RWPE2 (cell line): ENCODE measurements at regions not wholly inside any gene's neighbourhood (a gene's known extent, or its start where the extent isn't known, plus 50 kb on each side); places are given as distances from the start of the nearest gene placed in this dataset.
A peak's percentile ranks its signal among the peaks of the same experiment; 100 is the strongest.

Experiments used
- ATAC-seq: fragments of 200-7000 bp; cut with Tn5 transposase; 3 replicates; pipeline ENCODE4 v1.9.1; 2021; ENCODE audit warnings: low read depth
- DNase-seq: peaks from one replicate; pipeline ENCODE4 v3.0.0-alpha.2; 2020; ENCODE audit warnings: low spot score
- H3K27ac ChIP-seq: fragments of 450-650 bp; 2 replicates; pipeline ENCODE4 v1.5.1; 2017; ENCODE audit warnings: mild to moderate bottlenecking; ENCODE audit not compliant: poor library complexity, severe bottlenecking
- H3K27me3 ChIP-seq: fragments of 250-450 bp; sonication (Bioruptor Pico); 2 replicates; pipeline ENCODE4 v1.5.1; 2021; ENCODE audit warnings: mild to moderate bottlenecking, moderate library complexity; ENCODE audit not compliant: insufficient read depth, poor library complexity, severe bottlenecking
- H3K36me3 ChIP-seq: fragments of 250-450 bp; sonication (Bioruptor Pico); 2 replicates; pipeline ENCODE4 v1.5.1; 2020; ENCODE audit warnings: low read depth, mild to moderate bottlenecking, moderate library complexity
- H3K4me1 ChIP-seq: fragments of 250-450 bp; sonication (Bioruptor Pico); 2 replicates; pipeline ENCODE4 v1.5.1; 2021; ENCODE audit warnings: mild to moderate bottlenecking, moderate library complexity; ENCODE audit not compliant: insufficient read depth, poor library complexity, severe bottlenecking
- H3K4me3 ChIP-seq: fragments of 250-450 bp; sonication (Bioruptor Pico); 2 replicates; pipeline ENCODE4 v1.5.1; 2021; ENCODE audit warnings: mild to moderate bottlenecking, moderate library complexity; ENCODE audit not compliant: severe bottlenecking
- H3K9me3 ChIP-seq: fragments of 250-450 bp; sonication (Bioruptor Pico); 2 replicates; pipeline ENCODE4 v1.5.1; 2021; ENCODE audit warnings: mild to moderate bottlenecking, moderate library complexity; ENCODE audit not compliant: severe bottlenecking
- TF ChIP-seq, protein P1 (sequence below): fragments of 450-650 bp; IDR thresholded peaks from one replicate; pipeline ENCODE4 v1.5.1; 2017; ENCODE audit warnings: mild to moderate bottlenecking, moderate library complexity; ENCODE audit not compliant: poor library complexity, severe bottlenecking

DNA sequence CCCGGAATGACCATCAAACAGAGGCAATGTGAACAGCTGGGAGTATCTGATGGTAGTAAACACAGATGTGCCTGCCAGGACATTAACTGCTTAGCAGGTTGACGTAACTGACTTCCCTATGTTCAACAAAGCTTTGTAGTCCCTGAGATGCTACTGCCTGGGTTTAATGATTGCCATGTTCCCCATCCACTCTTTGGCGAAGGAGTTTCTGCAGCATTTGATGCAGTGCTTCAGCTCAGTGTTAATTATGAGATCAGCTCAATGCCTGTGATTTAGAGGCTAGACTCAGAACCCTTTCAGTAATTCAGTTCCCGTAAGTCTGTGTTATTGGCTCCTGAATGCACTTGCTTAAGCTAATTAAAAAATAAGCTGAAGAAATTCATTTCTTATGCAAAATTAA is 547.3 kb upstream of the ZNF608 start:
- ATAC-seq (no peak), DNase-seq (no peak)
- no peak overlapping the region for H3K4me3 ChIP-seq
- no peaks in the 10 kb centered on the region for H3K36me3 ChIP-seq
- peaks cover 11% of the 10 kb centered on the region for H3K4me1 ChIP-seq
- no peaks in the 10 kb centered on the region for H3K27me3 ChIP-seq
- peaks cover 2% of the 10 kb centered on the region for H3K9me3 ChIP-seq
- TF ChIP-seq, protein P1, sequence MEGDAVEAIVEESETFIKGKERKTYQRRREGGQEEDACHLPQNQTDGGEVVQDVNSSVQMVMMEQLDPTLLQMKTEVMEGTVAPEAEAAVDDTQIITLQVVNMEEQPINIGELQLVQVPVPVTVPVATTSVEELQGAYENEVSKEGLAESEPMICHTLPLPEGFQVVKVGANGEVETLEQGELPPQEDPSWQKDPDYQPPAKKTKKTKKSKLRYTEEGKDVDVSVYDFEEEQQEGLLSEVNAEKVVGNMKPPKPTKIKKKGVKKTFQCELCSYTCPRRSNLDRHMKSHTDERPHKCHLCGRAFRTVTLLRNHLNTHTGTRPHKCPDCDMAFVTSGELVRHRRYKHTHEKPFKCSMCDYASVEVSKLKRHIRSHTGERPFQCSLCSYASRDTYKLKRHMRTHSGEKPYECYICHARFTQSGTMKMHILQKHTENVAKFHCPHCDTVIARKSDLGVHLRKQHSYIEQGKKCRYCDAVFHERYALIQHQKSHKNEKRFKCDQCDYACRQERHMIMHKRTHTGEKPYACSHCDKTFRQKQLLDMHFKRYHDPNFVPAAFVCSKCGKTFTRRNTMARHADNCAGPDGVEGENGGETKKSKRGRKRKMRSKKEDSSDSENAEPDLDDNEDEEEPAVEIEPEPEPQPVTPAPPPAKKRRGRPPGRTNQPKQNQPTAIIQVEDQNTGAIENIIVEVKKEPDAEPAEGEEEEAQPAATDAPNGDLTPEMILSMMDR, result no peak
- H3K27ac ChIP-seq, result no peak overlapping the region

GRCh38 chr5:125294844-125295243 is 548.4 kb upstream of the ZNF608 start:
- ATAC-seq (no peak), DNase-seq (no peak)
- Histone ChIP-seq H3K4me1 (peaks cover 11% of the 10 kb centered on the region), H3K4me3 (no peak overlapping the region), H3K27ac (no peak overlapping the region), H3K27me3 (no peaks in the 10 kb centered on the region), H3K9me3 (peaks cover 2% of the 10 kb centered on the region), H3K36me3 (no peaks in the 10 kb centered on the region)
- TF ChIP-seq, protein P1, result no peak

DNA sequence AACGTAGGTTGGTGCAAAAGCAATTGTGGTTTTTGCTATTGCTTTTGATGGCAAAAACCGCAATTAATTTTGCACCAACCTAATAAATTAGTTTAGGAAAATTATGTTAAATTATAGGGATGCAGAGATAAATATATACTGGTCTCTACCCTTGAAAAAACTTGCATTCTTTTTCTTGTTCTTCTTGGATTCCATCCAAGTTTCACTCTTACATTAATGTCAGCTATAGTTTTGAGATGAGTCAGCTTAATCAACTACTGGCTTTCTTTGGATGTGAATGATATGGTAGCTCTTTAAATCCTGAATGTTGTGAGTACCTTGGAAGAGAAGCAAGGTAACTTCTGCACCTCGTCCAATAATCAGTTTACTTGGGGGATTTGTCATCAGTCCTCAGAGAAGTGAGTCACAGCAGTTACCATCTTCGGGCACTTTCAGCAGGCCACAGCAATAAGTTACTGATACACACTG is 549.0 kb upstream of the ZNF608 start:
- H3K4me3 ChIP-seq, result no peak overlapping the region
- peak; percentile 64 for ATAC-seq
- no peaks in the 10 kb centered on the region for H3K36me3 ChIP-seq
- H3K4me1 ChIP-seq, result peaks cover 11% of the 10 kb centered on the region
- DNase-seq, result no peak
- H3K27me3 ChIP-seq, result no peaks in the 10 kb centered on the region
- TF ChIP-seq, protein P1, result no peak
- H3K9me3 ChIP-seq, result peaks cover 2% of the 10 kb centered on the region
- peak overlapping the region; percentile 6 for H3K27ac ChIP-seq

DNA sequence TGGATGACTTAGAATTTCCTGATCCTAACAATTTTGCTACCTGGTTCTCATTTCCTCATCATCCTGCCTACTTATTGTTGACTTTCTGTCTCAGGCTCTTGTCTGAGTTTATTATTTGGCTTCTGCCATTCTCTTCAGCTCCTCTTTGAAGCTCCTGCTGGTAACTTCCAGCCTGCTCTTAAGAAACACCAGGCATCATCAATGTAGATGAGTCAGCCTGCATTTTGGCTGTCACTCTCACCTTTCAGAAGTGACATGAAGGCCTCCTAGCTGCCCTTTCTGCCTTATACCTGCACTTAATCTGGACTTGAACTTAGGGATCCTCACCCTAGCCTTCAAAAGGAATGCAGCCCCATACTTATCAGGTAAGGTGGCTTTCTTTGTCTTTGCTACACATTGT is 551.8 kb upstream of the ZNF608 start:
- DNase-seq (no peak), ATAC-seq (peak; percentile 60; the same call in 2 of the 3 replicates)
- no peaks in the 10 kb centered on the region for H3K36me3 ChIP-seq
- H3K27ac ChIP-seq, result no peak overlapping the region
- TF ChIP-seq, protein P1, result no peak
- H3K4me1 ChIP-seq, result peaks cover 11% of the 10 kb centered on the region
- H3K9me3 ChIP-seq, result peaks cover 2% of the 10 kb centered on the region
- no peaks in the 10 kb centered on the region for H3K27me3 ChIP-seq
- H3K4me3 ChIP-seq, result no peak overlapping the region

DNA sequence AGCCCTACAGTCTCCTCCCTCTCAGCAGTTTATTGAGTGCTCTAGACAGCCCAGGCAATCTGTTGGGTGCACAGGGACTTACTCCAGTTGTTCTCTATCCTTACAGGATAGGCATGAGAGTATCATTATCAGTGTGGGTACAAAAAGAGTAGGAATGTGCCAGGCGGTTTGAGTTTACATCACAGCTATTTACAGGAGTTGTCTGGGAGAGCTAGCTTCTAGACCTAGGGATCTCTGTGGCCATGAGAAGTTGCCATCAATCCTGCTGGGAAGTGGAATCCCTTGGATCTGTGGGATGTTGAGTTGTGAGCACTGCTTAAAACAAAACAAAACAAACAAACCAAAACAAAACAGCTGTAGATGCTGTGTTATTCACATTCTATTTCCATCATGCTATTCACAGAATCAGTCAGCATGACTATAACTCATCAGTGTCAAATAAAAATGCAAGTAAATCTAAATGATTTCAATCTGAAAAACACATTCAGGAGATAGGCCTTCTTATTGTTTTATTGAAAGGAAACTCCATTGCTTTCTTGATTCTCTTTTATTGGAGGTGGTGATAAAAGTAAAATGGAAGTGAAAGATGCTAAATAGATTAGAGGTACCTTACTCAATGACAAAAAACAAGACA is 552.4 kb upstream of the ZNF608 start:
- Histone ChIP-seq H3K4me1 (peaks cover 11% of the 10 kb centered on the region), H3K9me3 (peaks cover 2% of the 10 kb centered on the region), H3K4me3 (no peak overlapping the region), H3K27ac (no peak overlapping the region), H3K27me3 (no peaks in the 10 kb centered on the region), H3K36me3 (no peaks in the 10 kb centered on the region)
- no peak for ATAC-seq
- no peak for DNase-seq
- TF ChIP-seq, protein P1, result no peak
